ENCODE measurements at regions not wholly inside any gene's neighbourhood (a gene's known extent, or its start where the extent isn't known, plus 50 kb on each side); places are given as distances from the start of the nearest gene placed in this dataset.

DNA sequence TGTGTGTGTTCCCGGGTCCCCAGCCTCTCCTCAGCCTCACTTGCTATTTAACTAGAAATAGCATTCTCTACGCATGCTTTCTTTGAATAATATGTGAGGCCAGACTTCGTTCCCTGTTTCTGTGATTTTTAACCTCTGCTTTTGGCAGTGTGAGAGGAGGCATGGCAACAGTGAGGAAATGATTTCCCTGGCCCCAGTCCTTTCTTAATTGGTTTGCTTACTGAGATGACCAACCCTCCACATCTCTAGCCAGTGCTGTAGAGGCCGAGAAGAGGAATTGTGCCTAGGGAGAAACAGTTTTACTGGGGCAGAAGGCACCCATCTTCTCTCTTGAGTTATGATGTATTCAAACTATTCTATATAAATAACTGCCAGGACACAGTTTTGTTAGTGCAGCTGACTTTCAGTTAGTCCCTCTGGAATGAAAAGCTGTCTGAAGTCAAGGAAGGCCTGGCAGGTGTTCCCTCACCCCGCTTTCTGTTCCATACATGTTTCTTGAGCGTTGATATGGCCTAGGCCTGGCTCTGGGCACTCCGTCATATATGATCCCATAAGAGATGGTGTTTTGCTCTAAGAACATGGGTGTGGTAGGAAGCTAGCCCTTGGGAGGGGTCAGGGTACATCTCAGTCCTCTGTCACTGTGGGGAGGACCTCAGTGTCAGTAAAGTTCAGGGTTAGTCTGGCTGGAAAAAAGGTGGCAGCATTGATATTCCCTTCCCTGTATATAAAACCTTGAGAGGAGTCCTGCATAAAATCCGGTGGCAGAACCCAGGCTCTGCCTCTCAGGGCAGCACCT lies 73.7 kb upstream of the NPAS1 start:
- DNase-seq, result no peak

DNA sequence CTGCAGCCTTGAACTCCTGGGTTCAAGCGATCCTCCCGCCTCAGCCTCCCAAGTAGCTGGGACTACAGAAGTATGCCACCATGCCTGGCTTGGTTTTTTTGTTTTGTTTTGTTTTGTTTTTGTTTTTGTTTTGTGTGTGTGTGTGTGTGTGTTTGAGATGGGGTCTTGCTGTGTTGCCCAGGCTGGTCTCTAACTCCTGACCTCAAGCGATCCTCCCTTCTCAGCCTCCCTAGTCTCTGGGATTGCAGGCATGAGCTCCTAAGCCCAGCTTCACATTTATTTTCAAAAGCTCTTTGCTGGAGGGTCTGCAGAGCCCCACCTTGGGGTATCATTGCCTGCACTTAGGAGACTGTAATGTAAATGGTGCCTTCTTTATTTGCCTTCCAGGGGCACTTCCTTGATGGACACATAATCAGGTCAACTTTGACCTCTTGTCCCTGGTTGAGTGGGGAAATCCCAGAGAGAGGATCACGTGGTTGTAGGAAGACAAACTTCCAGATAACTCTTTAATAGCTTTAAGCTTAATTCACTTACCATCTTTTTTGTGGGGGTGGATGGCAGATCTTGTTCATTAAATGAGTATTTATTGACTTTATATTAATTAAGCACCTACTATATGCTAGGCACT lies 72.9 kb upstream of the NPAS1 start:
- no peak for DNase-seq

DNA sequence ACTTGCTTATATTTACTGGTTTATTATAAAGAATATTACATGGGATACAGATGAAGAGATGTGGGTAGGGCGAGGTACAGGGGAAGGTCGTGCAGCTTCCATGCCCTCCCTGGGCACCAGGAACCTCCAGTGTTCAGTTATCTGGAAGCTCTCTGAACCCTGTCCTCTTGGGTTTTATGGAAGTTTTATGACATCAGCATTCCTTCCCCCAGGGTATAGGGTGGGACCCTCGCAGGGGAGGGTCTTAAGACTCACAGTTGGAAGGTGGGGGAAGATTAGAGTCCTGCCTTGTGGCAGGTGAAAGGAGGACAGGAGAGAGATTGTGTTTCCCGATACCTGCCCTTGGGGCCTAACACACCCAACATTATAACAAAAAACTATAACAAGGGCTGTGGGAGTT lies 71.8 kb upstream of the NPAS1 start:
- DNase-seq, result no peak

DNA sequence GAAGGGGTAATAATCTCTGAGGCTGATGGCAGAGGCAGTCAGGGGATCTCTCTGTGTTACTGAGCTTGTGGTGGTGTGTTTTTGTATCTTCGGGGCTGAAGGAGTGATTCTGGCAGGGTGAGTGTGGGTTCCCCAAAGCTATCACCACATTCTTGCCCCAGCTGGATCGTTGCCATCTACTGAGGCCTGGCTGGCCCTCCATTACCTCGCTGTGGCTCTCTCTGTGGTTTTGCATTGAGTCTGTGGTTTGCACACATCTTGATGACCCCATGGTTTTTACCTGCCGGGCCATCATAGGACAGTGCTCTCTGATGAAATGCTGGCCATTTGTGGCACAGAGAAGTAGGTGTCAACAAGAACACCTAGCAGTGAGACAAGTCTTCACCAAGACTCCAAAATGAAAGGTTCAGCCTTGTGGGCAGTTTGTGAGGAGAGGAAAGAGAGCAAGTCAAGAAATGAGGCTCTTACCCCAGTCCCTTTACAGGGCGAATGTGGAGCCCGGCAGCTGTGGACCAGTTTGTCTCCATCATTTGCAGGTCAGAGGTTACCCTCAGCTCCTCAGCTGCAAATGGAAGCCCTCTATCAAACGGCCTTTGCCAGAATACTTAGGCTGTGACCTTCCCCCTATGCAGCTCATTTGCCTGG lies 69.0 kb upstream of the NPAS1 start:
- no peak for DNase-seq

DNA sequence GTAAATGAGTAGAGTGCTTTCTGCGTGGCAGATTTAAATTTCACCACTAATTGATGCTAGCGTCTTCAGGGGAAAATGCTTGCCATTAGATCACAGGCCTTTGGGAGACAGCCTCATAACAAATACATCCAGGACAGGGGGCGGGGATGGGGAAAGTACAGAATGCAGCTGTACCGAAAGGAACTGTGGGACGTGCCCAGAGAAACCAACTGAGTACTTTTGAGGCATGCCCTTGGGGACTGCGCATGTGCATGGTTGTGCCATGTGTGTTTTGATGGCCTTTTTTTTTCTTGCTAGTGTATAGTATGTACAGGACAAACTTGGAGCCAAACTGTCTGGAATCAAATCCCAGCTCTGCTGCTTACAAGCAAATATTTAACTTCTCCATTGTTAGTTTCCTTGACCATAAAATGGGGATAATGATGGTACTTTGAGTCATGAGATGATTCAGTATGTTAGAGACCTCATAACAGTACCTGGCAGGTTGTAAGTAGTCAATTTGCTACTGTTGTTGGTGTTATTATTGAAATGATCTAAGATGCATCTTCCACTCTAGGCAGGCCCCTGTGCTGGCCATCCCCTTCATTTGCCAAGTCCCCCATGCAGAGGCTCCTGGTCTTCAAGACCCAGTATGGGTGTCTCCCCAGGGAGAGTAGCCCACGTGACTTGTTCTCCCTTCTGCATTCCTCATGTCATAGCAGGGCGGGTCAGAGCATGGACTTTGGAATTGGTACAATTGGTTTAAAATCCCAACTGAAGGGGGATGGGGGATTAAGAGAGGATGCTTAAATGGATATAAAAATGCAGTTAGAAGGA lies 68.3 kb upstream of the NPAS1 start:
- DNase-seq, result peak; percentile 71

DNA sequence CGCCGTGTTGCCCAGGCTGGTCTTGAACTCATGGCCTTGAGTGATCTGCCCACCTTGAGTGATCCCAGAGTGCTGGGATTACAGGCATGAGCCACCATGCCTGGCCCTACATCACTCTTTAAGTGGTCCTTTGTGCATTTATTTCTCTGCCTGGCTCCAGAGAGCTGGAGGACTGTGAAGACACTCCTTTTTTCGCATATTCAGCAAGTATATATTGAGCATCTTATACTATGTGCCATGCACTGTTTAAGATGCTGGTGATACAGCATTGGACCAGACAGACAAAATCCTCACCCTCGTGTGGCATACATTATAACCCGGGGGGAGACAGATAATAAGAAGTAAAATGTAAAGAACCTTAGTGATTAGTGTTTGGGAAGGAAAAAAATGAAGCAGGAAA lies 66.8 kb upstream of the NPAS1 start:
- no peak for DNase-seq

DNA sequence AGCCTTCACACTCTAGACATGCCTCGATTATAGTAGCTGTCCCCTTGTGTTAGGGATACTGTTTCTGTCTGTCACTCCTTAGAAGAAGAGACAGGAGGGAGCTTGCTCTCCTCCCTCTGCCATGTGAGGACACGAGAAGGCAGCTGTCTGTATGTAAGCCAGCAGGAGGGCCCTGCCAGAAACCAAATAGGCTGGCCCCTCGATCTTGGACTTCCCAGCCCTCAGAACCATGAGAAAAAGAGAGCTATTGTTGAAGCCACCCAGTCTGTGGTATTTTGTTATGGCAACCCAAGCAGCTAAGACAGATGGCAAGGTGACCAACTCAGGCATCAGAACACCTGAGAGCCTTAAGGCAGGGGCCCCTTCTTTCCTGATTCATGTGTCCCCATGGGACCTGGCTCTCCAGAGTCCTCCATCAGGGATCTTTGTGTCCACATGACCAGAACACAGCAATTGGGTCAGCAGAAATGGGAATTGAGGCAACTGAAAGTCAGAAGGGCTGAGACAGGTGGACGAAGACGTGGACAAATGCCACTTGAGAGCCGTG lies 65.6 kb upstream of the NPAS1 start:
- no peak for DNase-seq

DNA sequence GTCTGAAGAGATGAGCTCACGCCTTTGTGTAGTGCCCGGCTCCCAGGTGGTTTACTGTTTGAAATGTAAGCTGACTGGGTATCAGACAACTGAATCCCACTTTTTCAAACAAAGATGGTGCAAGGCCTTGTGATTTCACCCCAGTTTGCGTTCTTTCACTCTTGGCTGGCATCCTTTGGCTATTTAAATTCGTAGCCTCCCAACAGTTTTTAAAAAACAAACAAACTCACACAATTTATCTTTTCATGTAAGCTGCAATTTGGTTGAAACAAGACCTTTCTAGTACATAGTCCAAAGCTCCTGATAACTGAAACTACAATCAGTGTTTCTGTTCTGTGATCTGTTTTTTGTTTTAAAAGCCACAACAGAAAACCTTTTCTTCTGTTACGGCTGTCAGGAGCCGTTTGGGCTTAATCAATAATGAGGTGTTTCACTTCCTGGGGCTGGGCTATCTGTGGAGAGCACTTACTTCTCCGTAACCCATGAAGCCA lies 65.1 kb upstream of the NPAS1 start:
- DNase-seq, result no peak

DNA sequence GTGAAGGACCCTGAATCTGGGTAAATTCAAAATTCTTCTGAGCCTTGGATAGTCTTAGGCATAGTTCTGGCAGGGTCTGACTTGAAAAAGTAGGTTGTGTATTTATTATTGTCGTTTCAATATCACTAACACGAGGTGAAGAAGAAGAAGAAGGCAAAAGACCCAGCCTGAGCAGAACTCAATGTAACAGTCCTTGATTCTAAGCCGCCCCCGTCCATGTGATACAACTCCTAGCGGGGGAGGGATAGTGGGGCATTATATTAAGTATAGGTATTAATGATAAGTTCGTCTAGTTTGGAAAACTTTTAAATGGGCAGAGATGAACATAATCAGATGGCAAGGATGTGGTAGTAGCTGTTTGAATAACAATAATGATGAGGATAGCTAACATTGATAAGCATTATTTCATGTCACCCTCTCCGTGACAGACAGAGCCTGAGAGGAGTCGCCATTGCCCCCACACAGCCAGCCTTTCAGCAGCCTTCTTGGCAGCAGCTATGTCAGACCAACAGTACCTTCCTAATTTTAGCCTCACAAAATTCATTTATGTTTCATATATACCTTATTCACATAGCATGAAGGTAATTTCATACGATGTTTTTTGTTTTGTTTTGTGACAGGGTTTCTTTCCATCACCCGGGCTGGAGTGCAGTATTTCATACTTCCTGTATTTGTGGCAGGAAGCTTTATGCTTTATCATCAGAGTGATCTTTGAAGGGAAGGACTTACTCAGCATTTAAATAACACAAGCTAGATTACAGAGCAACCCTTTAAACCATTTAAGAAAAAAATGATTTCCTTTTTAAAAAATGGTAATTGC lies 64.4 kb upstream of the NPAS1 start:
- DNase-seq, result peak; percentile 56

DNA sequence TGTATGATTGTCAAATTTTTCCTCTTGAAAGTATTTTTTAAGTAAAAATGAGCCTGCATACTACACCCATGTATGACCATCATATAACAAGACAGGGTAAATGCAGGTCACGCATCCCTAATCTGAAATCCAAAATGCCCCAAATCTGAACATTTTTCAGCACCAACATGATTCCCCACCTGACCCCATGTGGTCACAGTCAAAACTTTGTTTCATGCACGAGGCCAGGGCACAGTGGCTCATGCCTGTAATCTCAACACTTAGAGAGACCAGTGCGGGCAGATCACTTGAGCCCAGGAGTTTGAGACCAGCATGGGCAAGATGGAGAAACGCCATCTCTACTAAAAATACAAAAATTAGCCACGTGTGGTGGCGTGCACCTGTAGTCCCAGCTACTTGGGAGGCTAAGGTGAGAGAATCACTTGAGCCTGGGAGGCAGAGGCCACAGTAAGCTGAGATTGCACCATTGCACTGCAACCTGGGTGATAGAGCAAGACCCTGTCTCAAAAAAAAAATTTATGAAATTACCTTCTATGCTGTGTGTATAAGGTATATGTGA lies 63.7 kb upstream of the NPAS1 start:
- no peak for DNase-seq

DNA sequence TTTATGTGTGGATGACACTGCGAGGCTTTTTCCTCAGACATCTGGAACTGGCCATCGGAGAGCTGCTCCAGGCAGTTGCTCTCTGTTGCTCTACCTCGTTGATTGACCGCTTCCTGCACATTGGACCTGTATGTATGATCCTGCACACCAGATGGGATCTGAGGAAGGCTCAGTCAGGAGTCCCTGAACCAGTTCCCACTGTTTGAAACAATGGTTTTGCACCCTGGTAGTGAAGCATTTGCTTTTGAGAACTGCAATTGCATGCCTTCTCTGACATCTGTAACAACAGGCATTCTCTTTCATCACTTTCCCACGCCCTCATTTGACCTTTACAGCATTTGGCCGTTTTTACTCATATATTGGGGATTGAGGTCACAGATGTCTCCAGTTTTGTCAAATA lies 61.1 kb upstream of the NPAS1 start:
- peak; percentile 64 for DNase-seq

DNA sequence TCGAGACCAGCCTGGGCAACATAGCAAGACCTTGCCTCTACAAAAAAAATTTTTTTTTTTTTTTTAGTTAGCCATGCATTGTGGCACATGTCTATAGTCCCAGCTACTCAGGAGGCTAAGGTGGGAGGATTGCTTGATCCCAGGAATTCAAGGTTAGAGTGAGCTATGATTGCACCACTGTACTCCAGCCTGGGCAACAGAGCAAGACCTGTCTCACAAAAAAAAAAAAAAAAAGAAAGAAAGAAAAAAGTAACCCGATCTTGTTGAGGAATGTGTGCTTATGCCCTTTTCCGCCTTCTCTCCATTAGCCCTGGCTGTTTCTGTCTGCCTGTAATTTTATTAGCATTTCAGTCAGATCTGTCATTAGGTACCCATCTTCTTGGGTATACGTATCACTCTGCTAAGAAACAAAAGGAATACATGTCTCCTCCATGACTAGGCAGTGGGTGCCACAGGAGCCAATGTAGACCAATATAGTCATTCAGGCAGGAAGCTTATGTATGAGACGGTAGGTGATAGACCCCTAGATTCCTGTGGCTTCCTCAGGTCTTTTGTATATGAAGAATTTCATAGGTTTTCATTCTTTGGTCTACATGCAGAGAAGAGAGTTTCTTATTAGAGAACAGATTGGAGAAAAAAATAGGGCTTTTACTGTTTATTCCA lies 59.6 kb upstream of the NPAS1 start:
- DNase-seq, result no peak

DNA sequence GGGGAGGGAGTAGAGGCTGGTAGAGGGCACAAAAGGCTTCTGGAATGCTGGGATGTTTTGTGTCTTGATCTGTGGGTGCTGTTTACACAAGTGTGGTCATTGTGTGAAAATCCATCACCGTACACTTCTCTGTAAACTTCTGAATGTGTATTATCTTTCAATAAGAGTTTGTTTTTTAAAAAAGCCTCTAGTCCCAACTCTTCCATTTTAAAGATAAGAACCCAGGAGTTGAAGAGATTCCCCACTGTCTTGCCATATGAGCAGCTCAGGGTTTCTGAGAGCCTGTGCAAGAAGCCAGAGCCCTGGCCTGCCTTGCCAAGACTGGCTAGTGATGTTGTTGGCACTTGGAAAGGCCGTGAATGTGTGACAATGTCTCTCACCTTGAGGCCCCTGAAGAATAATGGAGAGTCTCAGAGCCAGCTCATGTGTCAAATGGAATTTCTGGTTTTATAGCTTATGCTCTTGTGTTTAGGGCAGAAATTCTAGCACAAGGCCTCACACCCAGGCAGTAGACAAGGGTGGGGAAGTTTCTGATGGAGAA lies 57.5 kb upstream of the NPAS1 start:
- DNase-seq, result no peak

DNA sequence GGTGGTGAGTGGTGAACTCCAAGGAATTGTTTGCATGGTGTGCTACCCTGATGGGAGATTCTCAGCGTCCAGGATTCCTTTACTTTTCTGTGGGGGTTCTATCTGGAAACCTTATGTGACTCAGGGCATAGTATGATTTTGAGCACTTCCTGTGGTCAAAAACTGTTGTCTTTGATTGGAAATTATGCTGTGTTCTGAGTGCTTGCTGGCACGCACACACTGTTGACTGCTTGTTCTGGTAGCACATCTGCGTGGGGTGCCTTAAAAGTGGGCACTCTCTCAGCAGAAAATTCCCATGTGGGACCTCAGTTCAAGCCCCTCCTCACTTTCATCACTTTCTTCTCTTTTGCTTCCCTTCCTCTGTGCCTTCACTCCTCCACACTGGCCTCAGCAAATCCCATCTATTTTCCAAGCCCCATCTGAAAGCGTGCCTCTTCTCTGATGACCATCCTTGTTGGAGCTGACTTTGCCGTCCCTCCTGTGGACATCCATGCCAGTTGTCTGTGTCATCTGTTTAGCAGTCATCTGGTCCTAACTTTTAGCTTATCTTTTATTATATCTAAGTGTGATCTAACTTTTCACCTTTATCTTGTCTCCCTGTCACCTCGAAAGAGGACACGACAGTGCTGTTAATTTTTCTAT lies 56.4 kb upstream of the NPAS1 start:
- DNase-seq, result peak; percentile 91

DNA sequence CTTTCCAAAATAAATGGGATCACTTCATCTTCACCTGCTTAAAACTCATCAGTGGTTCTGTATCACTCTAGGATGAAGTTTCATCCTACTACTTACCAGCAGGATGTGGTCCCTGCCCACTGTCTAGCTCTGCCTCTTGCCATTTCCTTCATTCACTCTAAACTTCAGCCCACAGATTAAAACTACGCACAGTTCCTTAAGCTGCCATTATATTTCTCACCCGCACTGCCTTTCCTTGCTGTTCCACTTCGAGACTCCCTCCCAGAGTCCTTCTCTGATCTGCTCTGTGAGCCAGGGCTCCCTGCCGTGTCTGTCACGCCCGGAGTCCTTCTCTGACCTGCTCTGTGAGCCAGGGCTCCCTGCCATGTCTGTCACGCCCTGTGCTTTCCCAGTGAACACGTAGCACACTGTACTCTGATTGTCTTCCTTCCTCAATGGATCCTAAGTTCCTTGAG lies 52.0 kb upstream of the NPAS1 start:
- DNase-seq, result no peak

Measured in HCEC 1CT (cell line).